NOMO-1 treated with DMSO at 0.1 percent for 48 hours (cell line): ENCODE measurements at regions not wholly inside any gene's neighbourhood (a gene's known extent, or its start where the extent isn't known, plus 50 kb on each side); places are given as distances from the start of the nearest gene placed in this dataset.

ENCODE experiments used
- DNase-seq: peaks from one replicate; lab custom pipeline; 2025; ENCODE audit not compliant: unreplicated experiment; lab: John Stamatoyannopoulos, UW

DNA sequence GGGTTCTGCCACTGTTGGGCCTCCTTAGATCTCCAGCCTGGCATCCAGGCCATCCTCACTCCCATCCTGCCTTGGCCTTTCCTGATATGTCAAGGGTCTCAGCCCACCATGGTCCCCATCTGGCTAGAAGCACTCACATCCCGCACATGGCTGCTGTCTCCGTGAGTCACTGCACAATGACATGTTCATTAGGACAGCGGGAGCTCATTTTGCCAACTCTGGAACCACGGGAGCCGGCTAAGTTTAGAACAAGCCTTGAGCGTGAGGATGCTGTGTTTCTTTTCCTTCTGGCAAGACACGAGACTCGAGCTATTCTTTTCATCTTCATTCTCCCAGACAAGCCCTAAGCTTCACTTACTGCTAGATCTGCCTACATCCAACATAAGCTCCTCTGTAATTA lies 65.7 kb upstream of the KSR1 start:
- DNase-seq, result no peak

GRCh38 chr17:27391427-27391826 lies 64.8 kb upstream of the KSR1 start:
- no peak for DNase-seq

DNA sequence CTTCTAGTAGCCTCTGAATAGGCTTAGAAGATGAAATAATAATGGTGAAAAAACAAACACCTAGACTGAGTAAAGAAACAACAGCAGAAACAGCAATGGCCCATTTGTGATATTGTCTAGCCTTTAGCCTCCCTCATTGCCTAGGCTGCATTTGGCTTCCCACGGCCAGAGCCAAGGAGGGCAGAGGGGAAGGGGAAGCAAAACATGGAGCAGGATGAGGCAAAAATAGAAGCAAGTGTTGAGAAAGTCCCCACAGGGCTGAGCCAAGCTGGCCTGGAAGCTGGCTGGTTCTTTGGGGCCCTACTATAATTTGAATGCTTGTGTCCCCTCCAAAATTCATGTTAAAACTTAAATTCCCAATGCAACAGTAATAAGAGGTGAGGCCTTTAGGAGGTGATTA lies 60.2 kb upstream of the KSR1 start:
- no peak for DNase-seq

GRCh38 chr17:27396941-27397340 lies 59.3 kb upstream of the KSR1 start:
- DNase-seq, result no peak

- DNase-seq, result no peak
Measured at GRCh38 chr17:27398691-27399090, 57.6 kb upstream of the KSR1 start.

DNA sequence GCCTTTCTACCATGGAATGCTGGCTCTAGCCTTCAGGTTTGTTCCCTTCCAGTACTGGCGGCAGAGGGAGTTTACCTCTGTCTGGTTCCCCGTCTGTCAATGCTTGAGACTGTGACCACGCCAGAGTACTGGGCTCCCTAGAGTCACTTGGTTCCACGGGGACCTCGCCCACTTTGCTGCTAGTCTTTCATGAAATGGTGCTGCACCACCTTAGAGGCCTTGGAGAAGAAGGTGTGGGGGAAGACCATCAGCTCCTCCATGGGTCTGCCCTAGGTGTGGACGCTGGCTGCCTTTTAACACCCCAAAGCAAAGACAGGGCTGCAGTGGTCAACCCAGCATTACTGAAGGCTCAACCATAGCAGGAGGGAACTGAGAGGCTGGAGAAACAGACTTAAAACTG lies 55.3 kb upstream of the KSR1 start:
- DNase-seq, result no peak

DNA sequence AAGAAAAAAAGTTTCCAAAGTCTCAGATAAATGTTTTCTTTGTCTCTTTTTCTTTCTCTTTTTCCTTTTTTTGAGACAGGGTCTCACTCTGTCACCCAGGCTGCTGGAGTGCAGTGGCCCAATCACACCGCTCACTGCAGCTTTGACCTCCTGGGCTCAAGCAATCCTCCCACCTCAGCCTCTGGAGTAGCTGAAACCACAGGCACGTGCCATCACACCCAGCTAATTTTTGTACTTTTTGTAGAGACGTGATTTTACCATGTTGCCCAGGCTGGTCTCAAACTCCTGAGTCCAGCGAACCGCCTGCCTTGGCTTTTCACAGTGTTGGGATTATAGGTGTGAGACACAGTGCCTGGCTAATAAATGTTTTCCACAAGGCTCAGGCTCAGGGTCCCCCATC lies 53.3 kb upstream of the KSR1 start:
- DNase-seq, result no peak

- DNase-seq, result no peak
Measured at GRCh38 chr17:27403480-27404005, 52.7 kb upstream of the KSR1 start.

DNA sequence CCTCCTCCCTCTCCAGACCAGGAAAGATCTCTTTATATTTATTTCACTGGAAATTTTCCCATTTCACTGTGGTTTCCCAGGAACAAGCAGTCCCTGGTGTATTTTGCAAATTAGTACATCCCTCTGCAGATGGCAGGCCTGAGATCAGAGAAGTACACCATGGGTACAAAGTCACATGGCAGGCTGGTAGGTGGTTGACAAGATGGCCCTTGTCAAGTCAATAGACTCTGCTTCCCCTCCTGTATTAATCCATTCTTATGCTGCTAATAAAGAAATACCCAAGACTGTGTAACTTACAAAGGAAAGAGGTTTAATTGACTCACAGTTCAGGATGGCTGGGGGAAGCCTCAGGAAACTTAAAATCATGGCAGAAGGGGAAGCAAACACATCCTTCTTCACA lies 51.6 kb upstream of the KSR1 start:
- no peak for DNase-seq
